ENCODE measurements at regions not wholly inside any gene's neighbourhood (a gene's known extent, or its start where the extent isn't known, plus 50 kb on each side); places are given as distances from the start of the nearest gene placed in this dataset.
"Not testable (repeated sequence)": the region's sequence is repeated elsewhere in the genome, so short reads cannot be mapped to it uniquely, and the experiment has no call there.

DNA sequence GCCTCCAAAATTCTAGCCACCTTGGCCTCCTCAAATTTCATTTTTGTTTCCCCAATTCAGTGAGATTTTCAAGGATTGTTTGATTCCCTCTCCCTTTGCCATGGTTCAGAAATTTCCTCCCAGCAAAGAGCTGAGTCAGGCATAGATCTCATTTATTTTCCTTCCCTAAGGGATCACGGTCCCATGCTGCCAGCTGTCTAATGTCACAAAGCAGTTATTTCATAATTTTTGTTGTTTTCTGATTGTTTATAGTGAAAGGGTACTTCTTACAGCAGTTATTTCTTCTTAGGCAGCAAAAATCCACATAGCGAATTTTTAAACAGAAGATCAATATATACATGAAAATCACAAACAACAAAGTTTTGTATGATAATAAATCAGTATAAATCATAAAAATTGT lies 470.5 kb upstream of the MAGEB18 start:
- H3K9ac ChIP-seq (ENCODE audit: low read depth, low read length): no peak overlapping the region
- H3K9me3 ChIP-seq (ENCODE audit: control insufficient read depth, insufficient read depth, low read length): no peaks in the 10 kb centered on the region
- no peaks in the 10 kb centered on the region for H3K4me1 ChIP-seq (ENCODE audit: insufficient read depth, low read length)
- no peaks in the 10 kb centered on the region; the same call in 1 of the 2 replicates for H3K36me3 ChIP-seq (ENCODE audit: insufficient read depth, low read length)

DNA sequence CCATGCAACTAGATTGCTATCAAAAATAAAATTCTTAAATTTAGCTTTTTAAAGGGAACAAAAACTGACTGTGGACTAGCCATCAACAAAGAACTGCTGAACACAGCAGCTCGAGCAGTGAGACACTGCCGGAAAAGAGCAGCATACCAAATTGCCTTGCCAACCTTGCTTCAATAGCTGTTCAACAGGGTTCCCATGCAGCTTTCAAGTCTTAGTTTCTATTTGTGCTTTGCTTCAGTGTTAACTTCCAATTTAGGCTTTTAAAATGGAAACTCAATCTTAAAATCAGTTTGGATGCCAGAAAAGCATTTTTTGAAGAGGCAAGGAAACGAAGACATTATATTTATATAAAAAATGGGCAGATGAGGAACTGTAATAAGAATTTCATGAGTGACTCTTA lies 463.4 kb upstream of the MAGEB18 start:
- Histone ChIP-seq H3K4me1 (ENCODE audit: insufficient read depth, low read length) (no peaks in the 10 kb centered on the region), H3K9ac (ENCODE audit: low read depth, low read length) (no peak overlapping the region), H3K9me3 (ENCODE audit: control insufficient read depth, insufficient read depth, low read length) (no peaks in the 10 kb centered on the region; the same call in 1 of the 2 replicates), H3K36me3 (ENCODE audit: insufficient read depth, low read length) (no peaks in the 10 kb centered on the region)

DNA sequence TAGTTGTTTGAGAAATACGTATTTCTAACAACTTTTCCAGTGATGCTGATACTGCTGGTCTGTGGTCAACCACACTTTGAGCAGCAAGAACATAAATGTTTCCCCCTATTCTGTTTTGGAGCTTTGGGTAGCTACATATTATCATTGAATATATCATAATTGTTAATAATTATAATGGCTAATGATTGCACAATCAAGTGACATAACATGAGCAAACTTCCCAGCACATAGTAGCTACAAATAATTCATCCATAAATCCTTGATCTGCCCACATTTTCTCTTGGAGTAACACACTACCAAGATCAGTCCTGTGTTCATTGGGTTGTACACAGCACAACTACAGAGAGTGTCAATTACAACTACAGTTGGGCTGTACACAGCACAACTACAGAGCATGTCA lies 436.3 kb upstream of the MAGEB18 start:
- Histone ChIP-seq H3K9ac (ENCODE audit: low read depth, low read length) (no peak overlapping the region), H3K36me3 (ENCODE audit: insufficient read depth, low read length) (no peaks in the 10 kb centered on the region), H3K4me1 (ENCODE audit: insufficient read depth, low read length) (no peaks in the 10 kb centered on the region), H3K9me3 (ENCODE audit: control insufficient read depth, insufficient read depth, low read length) (no peaks in the 10 kb centered on the region)

DNA sequence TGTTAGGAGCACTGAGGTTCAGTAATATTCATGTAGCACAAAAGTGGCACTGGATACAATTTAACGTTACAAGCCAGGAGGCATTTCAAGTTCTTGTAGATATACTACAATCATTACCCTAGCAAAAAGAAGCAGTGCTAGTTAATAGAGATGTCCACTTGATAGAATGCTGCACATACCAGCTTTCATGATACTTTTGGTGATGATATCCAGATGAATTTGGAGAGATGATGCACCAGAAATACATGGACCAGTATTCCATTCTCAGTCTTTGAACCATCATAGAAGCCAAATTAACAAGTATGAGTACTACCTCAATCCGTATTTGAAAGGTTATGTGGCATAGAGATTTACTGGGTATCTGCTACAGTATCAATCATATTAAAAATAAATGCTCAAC lies 421.0 kb upstream of the MAGEB18 start:
- no peaks in the 10 kb centered on the region for H3K36me3 ChIP-seq (ENCODE audit: insufficient read depth, low read length)

DNA sequence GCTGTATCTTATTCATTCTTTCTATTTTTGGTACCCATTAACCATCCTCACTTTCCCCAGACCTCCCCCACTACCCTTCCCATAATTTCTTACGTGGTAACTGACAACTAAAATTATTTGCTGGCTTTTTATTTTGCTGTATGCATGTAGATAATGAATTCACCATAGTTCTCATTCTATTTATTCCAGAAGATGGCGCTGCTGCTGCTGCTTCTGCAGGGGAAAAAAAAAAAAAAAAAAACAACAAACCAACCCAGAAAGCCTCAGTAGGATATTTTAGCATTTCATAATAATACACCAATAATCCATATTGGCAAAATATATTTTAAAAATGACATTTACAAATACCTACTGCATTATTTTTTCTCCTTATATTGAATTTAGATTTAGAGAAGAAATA lies 416.6 kb upstream of the MAGEB18 start:
- Histone ChIP-seq H3K9ac (ENCODE audit: low read depth, low read length) (no peak overlapping the region), H3K4me1 (ENCODE audit: insufficient read depth, low read length) (no peaks in the 10 kb centered on the region), H3K9me3 (ENCODE audit: control insufficient read depth, insufficient read depth, low read length) (no peaks in the 10 kb centered on the region), H3K36me3 (ENCODE audit: insufficient read depth, low read length) (no peaks in the 10 kb centered on the region)

More for the DNA sequence above, 421.0 kb upstream of the MAGEB18 start:
- no peaks in the 10 kb centered on the region for H3K9me3 ChIP-seq (ENCODE audit: control insufficient read depth, insufficient read depth, low read length)
- no peaks in the 10 kb centered on the region for H3K4me1 ChIP-seq (ENCODE audit: insufficient read depth, low read length)
- H3K9ac ChIP-seq (ENCODE audit: low read depth, low read length): no peak overlapping the region

DNA sequence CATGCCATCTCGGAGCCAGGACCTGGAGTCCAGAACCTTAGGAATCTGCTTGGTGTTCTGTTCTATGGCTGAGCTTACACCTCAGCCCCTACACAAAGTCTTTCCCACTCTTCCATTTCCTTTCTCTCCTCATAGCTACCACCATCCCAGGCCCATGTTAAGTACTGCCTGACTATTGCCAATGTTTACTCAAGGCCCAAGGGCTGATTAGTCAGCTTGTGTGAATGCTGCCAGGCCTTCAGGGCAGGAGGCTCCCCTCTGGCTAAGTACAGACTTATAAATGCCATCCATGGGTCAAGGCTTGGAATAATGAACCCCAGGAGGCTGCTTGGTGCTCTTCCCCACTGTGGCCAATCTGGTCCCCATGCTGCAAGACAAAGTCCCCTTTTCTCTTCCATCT lies 411.6 kb upstream of the MAGEB18 start:
- no peaks in the 10 kb centered on the region for H3K36me3 ChIP-seq (ENCODE audit: insufficient read depth, low read length)
- H3K9ac ChIP-seq (ENCODE audit: low read depth, low read length): no peak overlapping the region
- H3K4me1 ChIP-seq (ENCODE audit: insufficient read depth, low read length): no peaks in the 10 kb centered on the region
- H3K9me3 ChIP-seq (ENCODE audit: control insufficient read depth, insufficient read depth, low read length): no peaks in the 10 kb centered on the region

DNA sequence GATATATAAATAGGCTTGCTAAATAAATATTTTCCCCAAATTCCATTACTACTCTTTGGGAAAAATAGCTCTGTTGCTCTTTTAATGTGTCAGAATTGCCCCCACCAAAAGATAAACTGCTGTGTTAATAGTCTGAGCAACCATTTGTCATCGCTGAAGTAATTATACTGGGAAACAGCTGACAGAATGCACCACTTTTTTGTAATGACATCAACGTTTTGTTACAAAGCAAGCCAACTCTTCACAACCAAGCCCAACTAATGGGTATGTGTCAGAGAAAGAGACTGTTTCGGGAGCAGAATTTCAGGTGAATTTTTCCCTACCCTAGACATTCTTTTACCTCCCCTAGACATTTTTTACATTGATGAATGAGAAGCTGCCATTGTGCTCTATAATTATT lies 405.0 kb upstream of the MAGEB18 start:
- Histone ChIP-seq H3K36me3 (ENCODE audit: insufficient read depth, low read length) (no peaks in the 10 kb centered on the region), H3K9ac (ENCODE audit: low read depth, low read length) (no peak overlapping the region), H3K4me1 (ENCODE audit: insufficient read depth, low read length) (no peaks in the 10 kb centered on the region), H3K9me3 (ENCODE audit: control insufficient read depth, insufficient read depth, low read length) (no peaks in the 10 kb centered on the region)

DNA sequence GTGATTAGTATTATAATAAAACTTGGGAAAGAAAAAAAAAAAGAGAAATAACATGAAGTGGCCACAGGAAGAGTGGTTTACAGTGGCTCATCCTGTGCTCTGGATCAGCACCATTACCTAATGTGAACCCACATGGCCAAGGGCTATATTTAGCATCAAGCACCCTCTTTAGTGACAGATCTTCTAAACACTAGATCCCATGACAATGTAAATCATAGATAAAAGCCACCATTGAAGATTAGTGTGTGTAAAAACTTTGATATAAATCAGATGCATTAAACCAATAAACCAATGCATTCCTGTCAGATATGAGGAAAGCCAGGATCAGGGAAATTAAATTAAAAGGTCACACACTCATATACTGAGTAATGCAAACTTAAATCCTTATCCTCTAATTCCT lies 400.6 kb upstream of the MAGEB18 start:
- Histone ChIP-seq H3K36me3 (ENCODE audit: insufficient read depth, low read length) (no peaks in the 10 kb centered on the region), H3K4me1 (ENCODE audit: insufficient read depth, low read length) (no peaks in the 10 kb centered on the region), H3K9me3 (ENCODE audit: control insufficient read depth, insufficient read depth, low read length) (no peaks in the 10 kb centered on the region), H3K9ac (ENCODE audit: low read depth, low read length) (no peak overlapping the region)

DNA sequence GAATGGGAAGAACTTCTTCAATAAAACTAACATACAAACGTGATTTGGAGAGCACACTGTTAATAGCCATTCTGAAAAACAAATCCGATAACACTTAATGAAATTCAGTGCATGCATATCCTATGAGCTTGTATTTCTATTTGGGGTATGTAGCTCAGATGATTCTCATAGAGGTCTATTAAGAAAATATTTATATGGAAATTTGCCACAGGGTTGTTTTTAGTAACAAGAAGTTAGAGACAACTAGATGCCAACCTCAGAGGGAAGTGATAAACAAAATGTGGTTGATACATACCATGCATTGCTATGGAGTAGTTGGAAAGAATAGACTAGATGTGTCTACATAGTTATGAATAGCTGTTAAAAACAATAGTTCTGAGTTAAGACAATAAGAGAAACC lies 395.8 kb upstream of the MAGEB18 start:
- no peaks in the 10 kb centered on the region for H3K4me1 ChIP-seq (ENCODE audit: insufficient read depth, low read length)
- H3K36me3 ChIP-seq (ENCODE audit: insufficient read depth, low read length): no peaks in the 10 kb centered on the region
- no peaks in the 10 kb centered on the region for H3K9me3 ChIP-seq (ENCODE audit: control insufficient read depth, insufficient read depth, low read length)
- H3K9ac ChIP-seq (ENCODE audit: low read depth, low read length): no peak overlapping the region

DNA sequence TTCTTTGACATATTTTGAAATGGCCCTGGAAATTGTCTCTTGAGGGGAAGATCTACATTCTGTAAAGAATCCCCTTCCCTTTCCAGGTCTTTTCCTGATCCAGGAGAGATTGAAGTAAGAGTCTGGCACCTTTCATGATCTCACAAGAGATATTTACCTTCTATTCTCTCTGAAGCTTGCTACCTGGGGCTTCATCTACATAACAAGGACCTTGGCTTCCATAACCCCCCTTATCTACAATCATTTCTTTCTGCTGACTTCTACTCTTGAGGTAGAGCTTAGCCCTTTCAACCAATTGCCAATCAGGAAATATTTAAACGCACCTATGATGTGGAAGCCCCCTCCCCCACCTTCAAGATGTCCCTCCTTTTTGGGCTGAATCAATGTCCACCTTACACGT lies 383.7 kb upstream of the MAGEB18 start:
- Histone ChIP-seq H3K36me3 (ENCODE audit: insufficient read depth, low read length) (no peaks in the 10 kb centered on the region), H3K4me1 (ENCODE audit: insufficient read depth, low read length) (peaks cover 9% of the 10 kb centered on the region; the same call in 1 of the 2 replicates), H3K9me3 (ENCODE audit: control insufficient read depth, insufficient read depth, low read length) (no peaks in the 10 kb centered on the region), H3K9ac (ENCODE audit: low read depth, low read length) (no peak overlapping the region)

DNA sequence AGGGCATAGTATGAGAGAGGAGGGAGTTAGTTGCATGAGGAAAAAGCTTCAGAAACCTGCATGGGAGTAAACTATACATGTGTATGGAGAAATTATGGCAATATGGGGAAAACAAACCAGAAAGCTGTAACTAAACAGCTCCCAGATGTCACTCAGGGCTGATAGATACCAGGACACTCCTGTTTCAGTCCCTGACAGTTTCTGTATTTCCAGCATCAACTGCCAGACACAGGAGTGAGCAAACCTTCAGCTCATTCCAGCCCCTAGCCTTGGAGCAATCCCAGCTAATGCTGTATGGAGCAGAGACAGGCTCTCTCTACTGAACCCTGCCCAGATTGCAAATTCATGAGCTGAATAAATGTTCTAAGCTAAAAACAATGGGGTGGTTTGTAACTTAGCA lies 382.9 kb upstream of the MAGEB18 start:
- Histone ChIP-seq H3K9ac (ENCODE audit: low read depth, low read length) (no peak overlapping the region), H3K4me1 (ENCODE audit: insufficient read depth, low read length) (peaks cover 9% of the 10 kb centered on the region; the same call in 1 of the 2 replicates), H3K9me3 (ENCODE audit: control insufficient read depth, insufficient read depth, low read length) (no peaks in the 10 kb centered on the region), H3K36me3 (ENCODE audit: insufficient read depth, low read length) (no peaks in the 10 kb centered on the region)

DNA sequence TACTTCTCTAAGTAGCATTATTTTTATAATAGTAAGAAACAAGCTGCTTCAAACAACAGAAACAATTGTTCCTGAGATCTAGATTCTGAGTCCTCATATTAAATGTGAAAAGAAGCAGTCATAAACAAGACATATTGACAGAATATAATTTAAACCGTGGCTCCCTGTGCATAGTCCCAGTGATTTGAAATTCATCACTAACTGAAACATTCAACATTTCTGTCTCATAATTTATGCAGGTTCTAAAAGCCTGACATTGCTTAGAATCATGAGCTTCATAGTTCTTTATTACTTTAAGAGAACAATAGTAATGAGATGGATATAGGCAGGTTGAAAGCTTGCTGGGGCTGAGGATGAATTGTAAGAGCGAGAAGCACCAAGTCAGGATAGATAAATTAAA lies 375.5 kb upstream of the MAGEB18 start:
- no peak overlapping the region for H3K9ac ChIP-seq (ENCODE audit: low read depth, low read length)
- no peaks in the 10 kb centered on the region for H3K4me1 ChIP-seq (ENCODE audit: insufficient read depth, low read length)
- H3K36me3 ChIP-seq (ENCODE audit: insufficient read depth, low read length): no peaks in the 10 kb centered on the region
- no peaks in the 10 kb centered on the region for H3K9me3 ChIP-seq (ENCODE audit: control insufficient read depth, insufficient read depth, low read length)

DNA sequence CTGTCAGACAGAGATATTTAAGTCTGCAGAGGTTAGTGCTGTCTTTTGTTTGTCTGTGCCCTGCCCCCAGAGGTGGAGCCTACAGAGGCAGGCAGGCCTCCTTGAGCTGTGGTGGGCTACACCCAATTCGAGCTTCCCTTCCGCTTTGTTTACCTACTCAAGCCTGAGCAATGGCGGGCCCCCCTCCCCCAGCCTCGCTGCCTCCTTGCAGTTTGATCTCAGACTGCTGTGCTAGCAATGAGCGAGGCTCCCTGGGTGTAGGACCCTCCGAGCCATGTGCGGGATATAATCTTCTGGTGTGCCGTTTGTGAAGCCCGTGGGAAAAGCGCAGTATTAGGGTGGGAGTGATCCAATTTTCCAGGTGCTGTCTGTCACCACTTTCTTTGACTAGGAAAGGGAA lies 366.3 kb upstream of the MAGEB18 start:
- not testable (repeated sequence) for H3K9me3 ChIP-seq (ENCODE audit: control insufficient read depth, insufficient read depth, low read length); H3K4me1 ChIP-seq (ENCODE audit: insufficient read depth, low read length); H3K36me3 ChIP-seq (ENCODE audit: insufficient read depth, low read length); H3K9ac ChIP-seq (ENCODE audit: low read depth, low read length)

DNA sequence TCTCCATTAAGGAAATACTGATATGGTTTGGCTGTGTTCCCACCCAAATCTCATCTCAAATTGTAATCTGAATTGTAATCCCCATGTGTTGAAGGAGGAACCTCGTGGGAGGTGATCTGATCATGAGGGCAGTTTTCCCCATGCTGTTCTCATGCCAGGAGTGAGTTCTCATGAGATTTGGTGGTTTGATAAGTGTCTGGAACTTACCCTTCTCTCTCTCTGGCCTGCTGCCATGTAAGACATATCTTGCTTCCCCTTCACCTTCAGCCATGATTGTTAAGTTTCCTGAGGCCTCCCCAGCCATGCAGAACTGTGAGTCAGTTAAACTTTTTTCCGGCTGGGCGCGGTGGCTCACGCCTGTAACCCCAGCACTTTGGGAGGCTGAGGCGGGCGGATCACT lies 340.3 kb upstream of the MAGEB18 start:
- not testable (repeated sequence) for H3K36me3 ChIP-seq (ENCODE audit: insufficient read depth, low read length); H3K4me1 ChIP-seq (ENCODE audit: insufficient read depth, low read length); H3K9me3 ChIP-seq (ENCODE audit: control insufficient read depth, insufficient read depth, low read length); H3K9ac ChIP-seq (ENCODE audit: low read depth, low read length)

DNA sequence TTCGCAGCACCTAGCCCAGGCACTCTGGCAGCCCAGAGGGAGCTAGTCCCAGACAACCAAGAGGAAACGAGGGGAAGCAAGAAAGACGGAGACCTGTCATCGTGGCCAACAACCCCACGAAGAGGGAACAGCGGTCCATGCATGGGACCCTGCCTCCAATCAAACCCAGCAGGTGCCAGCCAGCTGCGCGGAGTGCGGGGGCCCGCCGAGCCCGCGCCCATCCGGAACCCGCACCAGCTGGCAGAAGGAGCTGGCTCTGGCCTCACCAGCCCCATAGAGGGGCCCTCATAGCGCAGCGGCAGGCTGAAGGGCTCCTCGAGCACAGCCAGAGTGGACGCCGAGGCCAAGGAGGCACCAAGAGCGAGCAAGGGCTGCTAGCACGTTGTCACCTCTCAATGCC lies 332.4 kb upstream of the MAGEB18 start:
- H3K9ac ChIP-seq (ENCODE audit: low read depth, low read length): no peak overlapping the region
- H3K4me1 ChIP-seq (ENCODE audit: insufficient read depth, low read length): peaks cover 17% of the 10 kb centered on the region; the same call in 1 of the 2 replicates
- no peaks in the 10 kb centered on the region for H3K36me3 ChIP-seq (ENCODE audit: insufficient read depth, low read length)
- no peaks in the 10 kb centered on the region for H3K9me3 ChIP-seq (ENCODE audit: control insufficient read depth, insufficient read depth, low read length)

DNA sequence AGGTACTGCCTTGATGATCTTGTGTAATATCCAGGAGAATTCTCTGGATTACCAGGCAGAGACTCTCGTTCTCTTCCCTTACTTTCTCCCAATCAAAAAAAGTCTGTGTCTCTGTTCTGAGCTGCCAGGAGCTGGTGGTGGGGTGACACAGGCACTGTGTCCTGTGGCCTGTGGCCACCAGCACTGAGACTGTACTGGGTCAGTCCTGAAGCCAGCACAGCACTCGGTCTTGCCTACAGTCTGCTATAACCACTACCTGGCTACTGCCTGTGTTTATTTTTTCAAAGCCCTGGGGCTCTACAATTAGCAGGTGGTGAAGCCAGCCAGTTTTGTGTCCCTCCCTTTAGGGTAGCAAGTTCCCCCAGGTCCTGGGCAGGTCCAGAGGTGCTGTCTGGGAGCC lies 331.1 kb upstream of the MAGEB18 start:
- H3K36me3 ChIP-seq (ENCODE audit: insufficient read depth, low read length): no peaks in the 10 kb centered on the region

More for the DNA sequence above, 331.1 kb upstream of the MAGEB18 start:
- Histone ChIP-seq H3K4me1 (ENCODE audit: insufficient read depth, low read length) (peaks cover 17% of the 10 kb centered on the region; the same call in 1 of the 2 replicates), H3K9ac (ENCODE audit: low read depth, low read length) (no peak overlapping the region), H3K9me3 (ENCODE audit: control insufficient read depth, insufficient read depth, low read length) (no peaks in the 10 kb centered on the region)

Data from ES-I3 (cell line).